GM12864 (cell line): ENCODE measurements at regions not wholly inside any gene's neighbourhood (a gene's known extent, or its start where the extent isn't known, plus 50 kb on each side); places are given as distances from the start of the nearest gene placed in this dataset.

ENCODE experiments used
- DNase-seq: peaks from one replicate; pipeline ENCODE4 v3.0.0-alpha.2; 2011; ENCODE audit warnings: low read depth
- H3K4me3 ChIP-seq: 2 replicates; pipeline ENCODE4 v1.5.1; 2011; ENCODE audit warnings: mild to moderate bottlenecking, low read depth, low read length, control low read depth
- TF ChIP-seq, protein P1 (sequence below): IDR thresholded peaks from 2 replicates; pipeline ENCODE4 v1.5.1; 2011; ENCODE audit warnings: low read depth, mild to moderate bottlenecking, moderate library complexity, low read length, control low read depth, inconsistent platforms; ENCODE audit errors: missing control alignments

- no peak overlapping the region for H3K4me3 ChIP-seq
- DNase-seq, result no peak
- TF ChIP-seq, protein P1, sequence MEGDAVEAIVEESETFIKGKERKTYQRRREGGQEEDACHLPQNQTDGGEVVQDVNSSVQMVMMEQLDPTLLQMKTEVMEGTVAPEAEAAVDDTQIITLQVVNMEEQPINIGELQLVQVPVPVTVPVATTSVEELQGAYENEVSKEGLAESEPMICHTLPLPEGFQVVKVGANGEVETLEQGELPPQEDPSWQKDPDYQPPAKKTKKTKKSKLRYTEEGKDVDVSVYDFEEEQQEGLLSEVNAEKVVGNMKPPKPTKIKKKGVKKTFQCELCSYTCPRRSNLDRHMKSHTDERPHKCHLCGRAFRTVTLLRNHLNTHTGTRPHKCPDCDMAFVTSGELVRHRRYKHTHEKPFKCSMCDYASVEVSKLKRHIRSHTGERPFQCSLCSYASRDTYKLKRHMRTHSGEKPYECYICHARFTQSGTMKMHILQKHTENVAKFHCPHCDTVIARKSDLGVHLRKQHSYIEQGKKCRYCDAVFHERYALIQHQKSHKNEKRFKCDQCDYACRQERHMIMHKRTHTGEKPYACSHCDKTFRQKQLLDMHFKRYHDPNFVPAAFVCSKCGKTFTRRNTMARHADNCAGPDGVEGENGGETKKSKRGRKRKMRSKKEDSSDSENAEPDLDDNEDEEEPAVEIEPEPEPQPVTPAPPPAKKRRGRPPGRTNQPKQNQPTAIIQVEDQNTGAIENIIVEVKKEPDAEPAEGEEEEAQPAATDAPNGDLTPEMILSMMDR, result no peak
These were observed 308.4 kb upstream of the MEF2C start for GRCh38 chr5:89191374-89191773.

GRCh38 chr5:89190515-89191265, 307.7 kb upstream of the MEF2C start:
- DNase-seq, result no peak
- TF ChIP-seq, protein P1, result no peak
- H3K4me3 ChIP-seq, result no peak overlapping the region

DNA sequence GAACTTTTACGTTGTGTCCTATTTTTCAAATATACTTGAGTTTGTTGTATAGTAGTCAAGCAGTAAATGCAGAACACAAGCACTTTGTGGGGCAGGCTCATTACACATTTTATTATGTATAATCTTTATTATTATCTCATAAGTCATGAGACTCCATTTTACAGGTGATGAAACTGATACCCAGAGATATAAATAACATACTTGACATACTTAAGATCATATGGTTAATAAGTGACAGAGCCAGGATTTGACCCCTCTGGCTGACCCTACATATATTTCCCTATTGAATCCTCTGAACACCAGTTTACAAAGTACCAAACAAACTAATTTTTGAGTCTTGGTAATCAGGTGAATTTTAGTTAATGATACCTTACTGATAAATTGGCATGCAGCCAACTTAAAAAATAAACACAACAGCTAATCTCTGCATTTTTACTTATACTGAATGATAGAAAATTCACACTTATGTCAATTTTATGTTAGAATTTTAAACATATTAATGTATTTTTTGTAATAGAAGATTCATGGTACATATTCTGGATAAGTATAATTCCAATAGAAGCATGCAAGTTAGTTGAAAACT, 305.0 kb upstream of the MEF2C start:
- H3K4me3 ChIP-seq, result no peak overlapping the region
- no peak for DNase-seq
- TF ChIP-seq, protein P1, result no peak

- no peak for DNase-seq
- TF ChIP-seq, protein P1, result no peak
- no peak overlapping the region for H3K4me3 ChIP-seq
These were observed 304.3 kb upstream of the MEF2C start for GRCh38 chr5:89187268-89187667.

GRCh38 chr5:89181546-89181945, 298.6 kb upstream of the MEF2C start:
- no peak for DNase-seq
- TF ChIP-seq, protein P1, result no peak
- H3K4me3 ChIP-seq, result no peak overlapping the region

DNA sequence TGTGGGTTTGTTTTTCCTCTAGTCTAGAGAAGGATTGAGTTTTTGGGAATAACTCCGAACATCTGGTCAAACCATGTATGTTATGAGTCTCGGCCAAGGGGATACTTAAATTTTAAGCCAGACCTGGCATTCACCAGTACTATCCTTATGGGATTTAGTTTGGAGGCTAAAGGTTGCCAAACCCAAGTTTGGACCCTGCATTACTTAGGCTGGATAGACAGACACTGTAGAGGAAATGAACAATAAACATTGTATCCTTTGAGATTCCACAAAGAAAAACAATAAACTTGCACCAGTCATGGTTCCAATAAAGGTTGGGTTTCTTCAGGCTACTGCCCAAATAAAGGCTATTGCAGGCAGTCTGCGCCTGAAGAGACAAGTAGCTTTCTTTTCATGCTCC, 296.7 kb upstream of the MEF2C start:
- TF ChIP-seq, protein P1, result no peak
- no peak overlapping the region for H3K4me3 ChIP-seq
- no peak for DNase-seq

DNA sequence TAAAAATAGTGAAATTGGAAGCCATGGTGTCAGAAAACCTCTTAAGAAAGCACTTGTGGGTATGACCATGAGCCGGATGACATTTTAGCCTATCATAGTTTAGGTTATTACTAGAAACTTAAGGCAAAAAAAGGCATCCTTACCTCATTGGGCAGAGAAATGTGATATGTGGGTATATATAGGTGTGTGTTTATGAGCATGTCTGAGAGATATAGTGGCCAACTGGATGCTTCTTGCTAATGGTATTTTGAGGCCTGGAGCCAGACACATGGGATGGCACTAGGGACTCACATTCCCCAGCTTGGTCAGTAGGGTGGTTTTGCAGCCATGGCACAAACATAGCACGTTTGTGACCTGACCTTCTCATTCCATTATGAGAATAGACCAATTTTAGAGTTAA, 295.6 kb upstream of the MEF2C start:
- no peak for DNase-seq

More for the DNA sequence above, 295.6 kb upstream of the MEF2C start:
- H3K4me3 ChIP-seq, result no peak overlapping the region
- TF ChIP-seq, protein P1, result no peak
